ENCODE measurements at regions not wholly inside any gene's neighbourhood (a gene's known extent, or its start where the extent isn't known, plus 50 kb on each side); places are given as distances from the start of the nearest gene placed in this dataset.

DNA sequence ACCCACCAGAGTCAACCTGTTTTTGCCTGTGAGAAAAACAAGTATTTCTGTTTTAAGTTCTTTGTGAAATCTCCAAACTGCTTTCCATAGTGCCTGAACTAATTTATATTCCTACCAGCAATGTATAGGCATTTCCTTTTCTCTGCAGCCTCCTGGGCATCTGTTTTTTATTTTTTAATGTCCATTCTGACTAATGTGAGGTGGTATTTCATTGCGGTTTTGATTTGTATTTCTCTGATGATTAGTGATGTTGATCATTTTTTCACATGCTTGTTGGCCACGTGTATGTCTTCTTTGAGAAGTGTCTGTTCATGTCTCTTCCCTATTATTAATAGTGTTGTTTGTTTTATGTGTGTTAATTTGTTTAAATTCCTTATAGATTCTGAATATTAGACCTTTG is 820.5 kb downstream of the MCTP2 start:
- TF ChIP-seq, protein P1, sequence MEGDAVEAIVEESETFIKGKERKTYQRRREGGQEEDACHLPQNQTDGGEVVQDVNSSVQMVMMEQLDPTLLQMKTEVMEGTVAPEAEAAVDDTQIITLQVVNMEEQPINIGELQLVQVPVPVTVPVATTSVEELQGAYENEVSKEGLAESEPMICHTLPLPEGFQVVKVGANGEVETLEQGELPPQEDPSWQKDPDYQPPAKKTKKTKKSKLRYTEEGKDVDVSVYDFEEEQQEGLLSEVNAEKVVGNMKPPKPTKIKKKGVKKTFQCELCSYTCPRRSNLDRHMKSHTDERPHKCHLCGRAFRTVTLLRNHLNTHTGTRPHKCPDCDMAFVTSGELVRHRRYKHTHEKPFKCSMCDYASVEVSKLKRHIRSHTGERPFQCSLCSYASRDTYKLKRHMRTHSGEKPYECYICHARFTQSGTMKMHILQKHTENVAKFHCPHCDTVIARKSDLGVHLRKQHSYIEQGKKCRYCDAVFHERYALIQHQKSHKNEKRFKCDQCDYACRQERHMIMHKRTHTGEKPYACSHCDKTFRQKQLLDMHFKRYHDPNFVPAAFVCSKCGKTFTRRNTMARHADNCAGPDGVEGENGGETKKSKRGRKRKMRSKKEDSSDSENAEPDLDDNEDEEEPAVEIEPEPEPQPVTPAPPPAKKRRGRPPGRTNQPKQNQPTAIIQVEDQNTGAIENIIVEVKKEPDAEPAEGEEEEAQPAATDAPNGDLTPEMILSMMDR (IDR thresholded peaks at IDR 0.05; ENCODE audit: low read length): no peak
- no peak for TF ChIP-seq EZH2 (optimal IDR thresholded peaks at IDR 0.05; ENCODE audit: low read depth, low read length)
- TF ChIP-seq EZH2phosphoT487 (IDR thresholded peaks at IDR 0.05; ENCODE audit: low read length): no peak

Data from MM.1S (cell line).